ENCODE measurements at regions not wholly inside any gene's neighbourhood (a gene's known extent, or its start where the extent isn't known, plus 50 kb on each side); places are given as distances from the start of the nearest gene placed in this dataset.

GRCh38 chr1:56417646-56418045, 161.7 kb downstream of the PLPP3 start:
- DNase-seq, result no peak

GRCh38 chr1:56416495-56416894, 162.9 kb downstream of the PLPP3 start:
- no peak for DNase-seq

GRCh38 chr1:56415720-56416119, 163.6 kb downstream of the PLPP3 start:
- DNase-seq, result no peak

- no peak for DNase-seq
Measured at GRCh38 chr1:56415258-56415657, 164.1 kb downstream of the PLPP3 start.

- no peak for DNase-seq
Measured at GRCh38 chr1:56414728-56415224, 164.6 kb downstream of the PLPP3 start.

GRCh38 chr1:56413671-56414199, 165.6 kb downstream of the PLPP3 start:
- no peak for DNase-seq

- peak; percentile 45 for DNase-seq
Measured at GRCh38 chr1:56411484-56412180, 167.7 kb downstream of the PLPP3 start.

- DNase-seq, result no peak
Measured at GRCh38 chr1:56411021-56411420, 168.3 kb downstream of the PLPP3 start.

- DNase-seq, result no peak
Measured at GRCh38 chr1:56410405-56410804, 169.0 kb downstream of the PLPP3 start.

GRCh38 chr1:56409112-56409691, 170.2 kb downstream of the PLPP3 start:
- no peak for DNase-seq

GRCh38 chr1:56406821-56407220, 172.5 kb downstream of the PLPP3 start:
- DNase-seq, result no peak

GRCh38 chr1:56404561-56405030, 174.8 kb downstream of the PLPP3 start:
- DNase-seq, result peak; percentile 44

GRCh38 chr1:56404066-56404465, 175.3 kb downstream of the PLPP3 start:
- no peak for DNase-seq

- no peak for DNase-seq
Measured at GRCh38 chr1:56403321-56403720, 176.0 kb downstream of the PLPP3 start.

GRCh38 chr1:56401191-56401590, 178.2 kb downstream of the PLPP3 start:
- DNase-seq, result no peak

GRCh38 chr1:56400526-56400925, 178.8 kb downstream of the PLPP3 start:
- DNase-seq, result no peak

GRCh38 chr1:56399795-56400194, 179.6 kb downstream of the PLPP3 start:
- no peak for DNase-seq

- DNase-seq, result peak; percentile 22
Measured at GRCh38 chr1:56399326-56399725, 180.0 kb downstream of the PLPP3 start.

- no peak for DNase-seq
Measured at GRCh38 chr1:56397811-56398231, 181.5 kb downstream of the PLPP3 start.

GRCh38 chr1:56397409-56397808, 182.0 kb downstream of the PLPP3 start:
- peak; percentile 28 for DNase-seq

GRCh38 chr1:56396581-56396980, 182.8 kb downstream of the PLPP3 start:
- DNase-seq, result no peak

- no peak for DNase-seq
Measured at GRCh38 chr1:56395776-56396175, 183.6 kb downstream of the PLPP3 start.

- no peak for DNase-seq
Measured at GRCh38 chr1:56394298-56394697, 185.1 kb downstream of the PLPP3 start.

Measured in fibroblast of skin of scalp (primary cell).